ENCODE measurements at regions not wholly inside any gene's neighbourhood (a gene's known extent, or its start where the extent isn't known, plus 50 kb on each side); places are given as distances from the start of the nearest gene placed in this dataset.
A peak's percentile ranks its signal among the peaks of the same experiment; 100 is the strongest.
"Not testable (repeated sequence)": the region's sequence is repeated elsewhere in the genome, so short reads cannot be mapped to it uniquely, and the experiment has no call there.

- DNase-seq = not testable (repeated sequence)
Measured at GRCh38 chr10:42533866-42534265, 104.5 kb downstream of the ZNF33B start.

- DNase-seq = no peak
Measured at GRCh38 chr10:42532996-42533395, 105.4 kb downstream of the ZNF33B start.

GRCh38 chr10:42523098-42523497, 115.3 kb downstream of the ZNF33B start:
- no peak for DNase-seq

GRCh38 chr10:42519761-42520460, 118.5 kb downstream of the ZNF33B start:
- no peak for DNase-seq

- DNase-seq = no peak
Measured at GRCh38 chr10:42519079-42519478, 119.3 kb downstream of the ZNF33B start.

GRCh38 chr10:42513921-42514320, 124.4 kb downstream of the ZNF33B start:
- no peak for DNase-seq

GRCh38 chr10:42491801-42492200, 146.6 kb downstream of the ZNF33B start:
- DNase-seq = no peak

GRCh38 chr10:42491001-42491592, 147.3 kb downstream of the ZNF33B start:
- no peak for DNase-seq

GRCh38 chr10:42490368-42490767, 148.0 kb downstream of the ZNF33B start:
- DNase-seq = no peak

- DNase-seq = no peak
Measured at GRCh38 chr10:42488416-42488815, 150.0 kb downstream of the ZNF33B start.

- DNase-seq = no peak
Measured at GRCh38 chr10:42482411-42482810, 156.0 kb downstream of the ZNF33B start.

- no peak for DNase-seq
Measured at GRCh38 chr10:42479057-42479456, 159.3 kb downstream of the ZNF33B start.

GRCh38 chr10:42477170-42477569, 161.2 kb downstream of the ZNF33B start:
- DNase-seq = no peak

GRCh38 chr10:42476101-42476500, 162.3 kb downstream of the ZNF33B start:
- DNase-seq = no peak

- peak; percentile 3 for DNase-seq
Measured at GRCh38 chr10:42475168-42476098, 162.9 kb downstream of the ZNF33B start.

GRCh38 chr10:42454313-42454712, 184.1 kb downstream of the ZNF33B start:
- no peak for DNase-seq

GRCh38 chr10:42431095-42431494, 207.3 kb downstream of the ZNF33B start:
- no peak for DNase-seq

- no peak for DNase-seq
Measured at GRCh38 chr10:42428534-42428933, 209.8 kb downstream of the ZNF33B start.

- no peak for DNase-seq
Measured at GRCh38 chr10:42422911-42423310, 215.5 kb downstream of the ZNF33B start.

- no peak for DNase-seq
Measured at GRCh38 chr10:42421812-42422211, 216.6 kb downstream of the ZNF33B start.

- DNase-seq = no peak
Measured at GRCh38 chr10:42419789-42420188, 218.6 kb downstream of the ZNF33B start.

GRCh38 chr10:42380926-42381547, 257.3 kb downstream of the ZNF33B start:
- no peak for DNase-seq
